Natural killer cell (primary cell): ENCODE measurements at regions not wholly inside any gene's neighbourhood (a gene's known extent, or its start where the extent isn't known, plus 50 kb on each side); places are given as distances from the start of the nearest gene placed in this dataset.

Experiments
- ATAC-seq, 3 donors: fragments of 150-1000 bp in 2 of 3; fragments of 200-7000 bp in 1 of 3; cut with Tn5 transposase; 1 replicate in 1 of 3; 2 replicates in 2 of 3; pipeline ENCODE4 v1.10.0; 2021; ENCODE audit warnings: mild to moderate bottlenecking in 2 of 3, moderate library complexity in 2 of 3
- DNase-seq, 2 donors: peaks; one replicate each; pipeline versions ENCODE4 v3.0.0 to v3.0.0-alpha.2; 2013 to 2021; ENCODE audit warnings: mixed read lengths in 1 of 2
- H3K27ac ChIP-seq: one replicate; pipeline ENCODE4 v1.5.1; 2013; ENCODE audit warnings: mild to moderate bottlenecking, low read length
- H3K27me3 ChIP-seq: one replicate; pipeline ENCODE4 v1.6.1; 2013; ENCODE audit warnings: low read length; ENCODE audit not compliant: control insufficient read depth, insufficient read depth
- H3K36me3 ChIP-seq: one replicate; pipeline ENCODE4 v1.6.1; 2013; ENCODE audit warnings: low read length; ENCODE audit not compliant: control insufficient read depth, insufficient read depth
- H3K4me1 ChIP-seq: one replicate; pipeline ENCODE4 v1.6.1; 2013; ENCODE audit warnings: low read length; ENCODE audit not compliant: control insufficient read depth, insufficient read depth
- H3K4me3 ChIP-seq: one replicate; pipeline ENCODE4 v1.5.1; 2013; ENCODE audit warnings: low read length
- H3K9me3 ChIP-seq: one replicate; pipeline ENCODE4 v1.6.1; 2013; ENCODE audit warnings: low read length; ENCODE audit not compliant: control insufficient read depth, insufficient read depth
- H3K27ac Mint-ChIP-seq, 2 donors: one replicate each; pipeline ENCODE4 v1.8.0; 2022; ENCODE audit warnings: mild to moderate bottlenecking in 2 of 2, mixed read lengths in 2 of 2, moderate library complexity in 1 of 2
- H3K27me3 Mint-ChIP-seq, 2 donors: one replicate each; pipeline ENCODE4 v1.8.0; 2022; ENCODE audit warnings: low read depth in 2 of 2, mixed read lengths in 2 of 2
- H3K36me3 Mint-ChIP-seq: one replicate; pipeline ENCODE4 v1.8.0; 2022; ENCODE audit warnings: mixed read lengths
- H3K4me1 Mint-ChIP-seq, 2 donors: one replicate each; pipeline ENCODE4 v1.8.0; 2022; ENCODE audit warnings: mixed read lengths in 2 of 2
- H3K4me3 Mint-ChIP-seq: one replicate; pipeline ENCODE4 v1.8.0; 2022; ENCODE audit warnings: mild to moderate bottlenecking, moderate library complexity, mixed read lengths
- H3K9me3 Mint-ChIP-seq, 2 donors: one replicate each; pipeline ENCODE4 v1.8.0; 2022; ENCODE audit warnings: mixed read lengths in 2 of 2
- CTCF ChIP-seq: fragments of 200-600 bp; IDR thresholded peaks from one replicate; pipeline ENCODE4 v1.8.0; 2022; ENCODE audit warnings: antibody characterized with exemption
- WGBS: methylation state at CpG from one replicate; pipeline ENCODE4 v1.1.7; 2013; ENCODE audit warnings: missing lambda C conversion rate; ENCODE audit not compliant: insufficient coverage; 5-methylcytosine and 5-hydroxymethylcytosine counted together
- intact Hi-C: fragments of 100-400 bp; cut with micrococcal nuclease; formaldehyde crosslinking; loops from one replicate; pipeline ENCODE4 v1.14.2; 2022

DNA sequence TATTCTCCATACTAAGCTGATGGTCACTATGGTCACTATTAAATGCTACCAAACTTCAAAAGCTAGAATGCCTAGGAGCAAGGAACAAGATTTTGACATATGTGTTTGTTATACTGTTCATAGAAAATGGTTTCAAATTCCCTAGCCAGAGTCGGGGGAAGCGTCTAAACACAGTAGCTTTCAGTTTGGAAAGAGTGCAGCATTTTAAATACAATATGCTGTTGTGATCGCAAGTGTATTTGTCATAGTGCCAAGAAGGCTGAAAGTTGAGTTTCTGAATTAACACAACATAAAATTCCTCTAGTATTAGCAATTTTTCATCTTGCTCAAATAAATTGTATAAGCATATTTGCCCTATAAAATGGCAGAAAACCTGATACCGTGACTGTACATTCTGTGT lies 280.4 kb downstream of the ZNF608 start:
- intact Hi-C loops = no loop called here
- H3K9me3 Mint-ChIP-seq = no peaks in the 10 kb centered on the region
- H3K27me3 ChIP-seq = no peaks in the 10 kb centered on the region
- 92% methylated on average over 3 of the region's 4 CpGs for WGBS
- no peak overlapping the region for H3K4me3 ChIP-seq
- DNase-seq = no peak
- H3K27me3 Mint-ChIP-seq = peaks cover 0 to 29% of the 10 kb centered on the region in 2 donors
- no peak overlapping the region for H3K27ac ChIP-seq
- ATAC-seq = no peak
- no peak overlapping the region for H3K4me3 Mint-ChIP-seq
- no peak for TF ChIP-seq CTCF
- peaks cover 0 to 5% of the 10 kb centered on the region in 2 donors for H3K4me1 Mint-ChIP-seq
- H3K9me3 ChIP-seq = no peaks in the 10 kb centered on the region
- H3K27ac Mint-ChIP-seq = no peak overlapping the region
- no peaks in the 10 kb centered on the region for H3K4me1 ChIP-seq
- no peaks in the 10 kb centered on the region for H3K36me3 ChIP-seq
- no peaks in the 10 kb centered on the region for H3K36me3 Mint-ChIP-seq

- no peak for TF ChIP-seq CTCF
- no peak overlapping the region for H3K4me3 Mint-ChIP-seq
- no peak for ATAC-seq
Observed at GRCh38 chr5:124463851-124464250, 282.6 kb downstream of the ZNF608 start.

DNA sequence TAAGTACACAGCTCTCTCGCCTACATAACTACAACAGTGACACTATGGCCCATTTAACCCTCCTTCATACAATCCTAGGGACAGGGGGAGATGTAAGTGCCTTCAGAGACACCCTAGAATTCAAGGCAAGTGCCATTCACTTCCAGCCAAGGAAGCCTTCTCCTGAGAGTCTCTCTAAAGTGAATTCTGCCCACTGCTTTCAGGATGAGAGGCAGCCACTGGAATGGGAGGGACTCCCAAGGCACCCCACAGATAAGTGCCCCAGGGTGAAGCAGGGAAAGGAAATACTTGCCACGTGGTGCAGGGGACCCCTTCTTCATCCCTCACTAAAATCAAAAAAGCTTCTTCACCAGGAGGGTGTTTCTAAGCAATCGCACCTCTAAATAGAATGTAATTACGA lies 283.7 kb downstream of the ZNF608 start:
- Histone ChIP-seq H3K9me3 (no peaks in the 10 kb centered on the region), H3K27ac (no peak overlapping the region), H3K27me3 (no peaks in the 10 kb centered on the region), H3K36me3 (no peaks in the 10 kb centered on the region), H3K4me3 (no peak overlapping the region), H3K4me1 (no peaks in the 10 kb centered on the region)
- H3K27me3 Mint-ChIP-seq = peaks cover 0 to 44% of the 10 kb centered on the region in 2 donors
- ATAC-seq (no peak), DNase-seq (no peak)
- H3K27ac Mint-ChIP-seq = no peak overlapping the region
- H3K4me3 Mint-ChIP-seq = no peak overlapping the region
- 74% methylated on average over 2 of the region's 4 CpGs for WGBS
- peaks cover 4 to 12% of the 10 kb centered on the region in 2 donors for H3K4me1 Mint-ChIP-seq
- H3K36me3 Mint-ChIP-seq = no peaks in the 10 kb centered on the region
- no peak for TF ChIP-seq CTCF
- intact Hi-C loops = no loop called here
- no peaks in the 10 kb centered on the region for H3K9me3 Mint-ChIP-seq

More at GRCh38 chr5:124463851-124464250, 282.6 kb downstream of the ZNF608 start:
- WGBS = 87% methylated on average over 3 of the region's 3 CpGs
- Histone ChIP-seq H3K4me1 (no peaks in the 10 kb centered on the region), H3K27ac (no peak overlapping the region), H3K4me3 (no peak overlapping the region), H3K27me3 (no peaks in the 10 kb centered on the region), H3K9me3 (no peaks in the 10 kb centered on the region), H3K36me3 (no peaks in the 10 kb centered on the region)
- intact Hi-C loops = no loop called here
- DNase-seq = no peak
- Mint-ChIP-seq H3K27me3 (peaks cover 0 to 40% of the 10 kb centered on the region in 2 donors), H3K9me3 (no peaks in the 10 kb centered on the region), H3K27ac (no peak overlapping the region), H3K4me1 (peaks cover 0 to 5% of the 10 kb centered on the region in 2 donors), H3K36me3 (no peaks in the 10 kb centered on the region)

DNA sequence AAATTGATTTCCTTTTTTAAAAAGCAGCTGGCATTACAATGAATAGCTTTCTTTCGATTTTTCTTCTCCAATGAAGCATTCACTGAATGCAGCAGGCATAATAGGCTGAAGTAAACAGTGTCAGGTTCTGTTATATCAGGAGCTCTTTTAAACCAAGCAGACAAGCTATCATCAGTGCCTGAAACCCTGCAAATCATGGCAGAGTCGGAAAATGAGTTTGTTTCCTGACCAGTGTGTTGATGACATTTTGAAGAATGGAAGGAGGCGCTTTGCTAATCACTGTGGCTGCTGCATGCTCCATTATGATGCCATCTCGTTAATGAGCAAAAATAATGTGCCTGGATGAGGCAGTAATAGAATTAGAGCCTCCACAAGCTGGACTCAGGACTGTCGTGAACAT lies 284.5 kb downstream of the ZNF608 start:
- H3K4me3 Mint-ChIP-seq = no peak overlapping the region
- no peaks in the 10 kb centered on the region for H3K9me3 Mint-ChIP-seq
- intact Hi-C loops = no loop called here
- Histone ChIP-seq H3K27ac (no peak overlapping the region), H3K27me3 (no peaks in the 10 kb centered on the region), H3K36me3 (no peaks in the 10 kb centered on the region), H3K9me3 (no peaks in the 10 kb centered on the region), H3K4me1 (no peaks in the 10 kb centered on the region), H3K4me3 (no peak overlapping the region)
- peaks cover 4 to 12% of the 10 kb centered on the region in 2 donors for H3K4me1 Mint-ChIP-seq
- whole genome bisulfite sequencing = 80% methylated on average over 5 of the region's 5 CpGs
- TF ChIP-seq CTCF = no peak
- H3K36me3 Mint-ChIP-seq = no peaks in the 10 kb centered on the region
- ATAC-seq = no peak
- peaks cover 0 to 52% of the 10 kb centered on the region in 2 donors for H3K27me3 Mint-ChIP-seq
- H3K27ac Mint-ChIP-seq = no peak overlapping the region
- DNase-seq = no peak
